ENCODE measurements at regions not wholly inside any gene's neighbourhood (a gene's known extent, or its start where the extent isn't known, plus 50 kb on each side); places are given as distances from the start of the nearest gene placed in this dataset.

GRCh38 chr17:68750208-68750562 lies 149.0 kb upstream of the FAM20A start:
- no peaks in the 10 kb centered on the region for H3K27me3 ChIP-seq
- H3K36me3 ChIP-seq: no peaks in the 10 kb centered on the region
- H3K9me3 ChIP-seq: no peaks in the 10 kb centered on the region
- no peak overlapping the region for H3K4me3 ChIP-seq
- no peak for TF ChIP-seq CTCF (IDR thresholded peaks at IDR 0.05)
- H3K4me1 ChIP-seq: no peaks in the 10 kb centered on the region
- no peak overlapping the region for H3K9ac ChIP-seq (ENCODE audit: low read depth in 2 of 2, low read length in 2 of 2)
- H3K27ac ChIP-seq: no peak overlapping the region
- DNase-seq: no peak
- intact Hi-C loops (cut with DNase I): loop anchor here (10.0 kb wide), 1 partner anchor 285 kb away; no protein-coding TSS in a partner anchor

- Histone ChIP-seq H3K9me3 (no peaks in the 10 kb centered on the region), H3K27ac (no peak overlapping the region), H3K4me3 (no peak overlapping the region), H3K4me1 (no peaks in the 10 kb centered on the region), H3K36me3 (no peaks in the 10 kb centered on the region), H3K27me3 (no peaks in the 10 kb centered on the region), H3K9ac (ENCODE audit: low read depth in 2 of 2, low read length in 2 of 2) (no peak overlapping the region)
- TF ChIP-seq CTCF (IDR thresholded peaks at IDR 0.05): no peak
- intact Hi-C loops (cut with DNase I): loop anchor here (10.0 kb wide), 1 partner anchor 285 kb away; no protein-coding TSS in a partner anchor
- DNase-seq: no peak
These were observed 148.4 kb upstream of the FAM20A start for GRCh38 chr17:68749349-68750207.

GRCh38 chr17:68748381-68748780 lies 147.2 kb upstream of the FAM20A start:
- Histone ChIP-seq H3K36me3 (no peaks in the 10 kb centered on the region), H3K9me3 (no peaks in the 10 kb centered on the region), H3K27ac (no peak overlapping the region), H3K9ac (ENCODE audit: low read depth in 2 of 2, low read length in 2 of 2) (no peak overlapping the region), H3K4me3 (no peak overlapping the region), H3K4me1 (no peaks in the 10 kb centered on the region), H3K27me3 (no peaks in the 10 kb centered on the region)
- no peak for TF ChIP-seq CTCF (IDR thresholded peaks at IDR 0.05)
- intact Hi-C loops (cut with DNase I): no loop called here
- DNase-seq: no peak

- DNase-seq: no peak
- no peak for TF ChIP-seq CTCF (IDR thresholded peaks at IDR 0.05)
- no peak overlapping the region for H3K27ac ChIP-seq
- H3K36me3 ChIP-seq: no peaks in the 10 kb centered on the region
- H3K9me3 ChIP-seq: no peaks in the 10 kb centered on the region
- H3K4me3 ChIP-seq: no peak overlapping the region
- H3K4me1 ChIP-seq: no peaks in the 10 kb centered on the region
- intact Hi-C loops (cut with DNase I): no loop called here
- no peak overlapping the region for H3K9ac ChIP-seq (ENCODE audit: low read depth in 2 of 2, low read length in 2 of 2)
- no peaks in the 10 kb centered on the region for H3K27me3 ChIP-seq
These were observed 139.6 kb upstream of the FAM20A start for GRCh38 chr17:68740555-68741447.

- H3K4me3 ChIP-seq: no peak overlapping the region
- TF ChIP-seq CTCF (IDR thresholded peaks at IDR 0.05): no peak
- H3K27me3 ChIP-seq: no peaks in the 10 kb centered on the region
- H3K27ac ChIP-seq: no peak overlapping the region
- intact Hi-C loops (cut with DNase I): no loop called here
- no peaks in the 10 kb centered on the region for H3K36me3 ChIP-seq
- no peak for DNase-seq
- no peaks in the 10 kb centered on the region for H3K9me3 ChIP-seq
- no peak overlapping the region for H3K9ac ChIP-seq (ENCODE audit: low read depth in 2 of 2, low read length in 2 of 2)
- H3K4me1 ChIP-seq: no peaks in the 10 kb centered on the region
These were observed 136.7 kb upstream of the FAM20A start for GRCh38 chr17:68737761-68738443.

Measured in colonic mucosa (tissue), 4 donors.